B cell (primary cell): ENCODE measurements at regions not wholly inside any gene's neighbourhood (a gene's known extent, or its start where the extent isn't known, plus 50 kb on each side); places are given as distances from the start of the nearest gene placed in this dataset.

Source experiments
- ATAC-seq: fragments of 200-7000 bp; cut with Tn5 transposase; one replicate; pipeline ENCODE4 v1.10.0; 2021; ENCODE audit warnings: low read depth, mild to moderate bottlenecking, moderate number of reproducible peaks, moderate library complexity
- CTCF ChIA-PET: fragments of 350-600 bp; sonication (Branson Sonifier 250); formaldehyde crosslinking; loops from one replicate; lab custom pipeline; 2021; ENCODE audit warnings: antibody characterized with exemption, inconsistent platforms; lab: Charles Lee
- POLR2A ChIA-PET: fragments of 350-600 bp; sonication (Branson Sonifier 250); formaldehyde crosslinking; loops from one replicate; lab custom pipeline; 2021; ENCODE audit warnings: antibody characterized with exemption; lab: Charles Lee
- DNase-seq: peaks from one replicate; pipeline ENCODE4 v3.0.0; 2013
- H2AFZ ChIP-seq: 2 replicates; pipeline ENCODE4 v1.6.1; 2012; ENCODE audit warnings: mild to moderate bottlenecking, low read depth, low read length; ENCODE audit not compliant: insufficient read depth, poor library complexity, severe bottlenecking
- H3K27ac ChIP-seq, 2 donors: 1 replicate in 1 of 2; 2 replicates in 1 of 2; pipeline ENCODE4 v1.5.1; 2012 to 2013; ENCODE audit warnings: low read length in 2 of 2, mild to moderate bottlenecking in 2 of 2, moderate library complexity in 1 of 2
- H3K27me3 ChIP-seq, 4 experiments: fragments of 200-600 bp in 1 of 4; sonication (generic) in 1 of 4; replicated peaks in 1 of 4; 1 replicate in 2 of 4; 2 replicates in 2 of 4; pipeline versions ENCODE4 v1.6.1 to v1.7.0; 2013 to 2016; ENCODE audit warnings: low read length in 3 of 4, mild to moderate bottlenecking in 2 of 4, mixed read lengths in 1 of 4, moderate library complexity in 1 of 4; ENCODE audit not compliant: insufficient read depth in 4 of 4, control insufficient read depth in 3 of 4; ENCODE audit errors: control extremely low read depth in 1 of 4
- H3K36me3 ChIP-seq, 2 experiments: replicated peaks in 1 of 2; 1 replicate in 1 of 2; 2 replicates in 1 of 2; pipeline versions ENCODE4 v1.6.1 to v1.7.1; 2013; ENCODE audit warnings: low read length in 1 of 2; ENCODE audit not compliant: insufficient read depth in 2 of 2, control insufficient read depth in 1 of 2; ENCODE audit errors: control extremely low read depth in 1 of 2, extremely low read depth in 1 of 2
- H3K4me1 ChIP-seq, 2 donors: fragments of 200-600 bp in 1 of 2; sonication (generic) in 1 of 2; 1 replicate in 1 of 2; 2 replicates in 1 of 2; pipeline versions ENCODE4 v1.5.1 to v1.6.1; 2013 to 2017; ENCODE audit warnings: low read length in 2 of 2; ENCODE audit not compliant: control insufficient read depth in 2 of 2, insufficient read depth in 2 of 2
- H3K4me2 ChIP-seq: replicated peaks from 2 replicates; pipeline ENCODE3; 2012; ENCODE audit warnings: mild to moderate bottlenecking, low read depth, low read length; ENCODE audit not compliant: poor library complexity, severe bottlenecking
- H3K4me3 ChIP-seq, 5 experiments: fragments of 200-600 bp in 1 of 5; sonication (generic) in 1 of 5; 1 replicate in 3 of 5; 2 replicates in 2 of 5; pipeline versions ENCODE4 v1.5.1 to v1.7.0; 2011 to 2016; ENCODE audit warnings: low read length in 4 of 5, mild to moderate bottlenecking in 4 of 5, low read depth in 2 of 5, control low read depth in 1 of 5, moderate library complexity in 1 of 5; ENCODE audit not compliant: insufficient read depth in 1 of 5; ENCODE audit errors: control extremely low read depth in 1 of 5, extremely low read depth in 1 of 5
- H3K79me2 ChIP-seq: fragments of 200-600 bp; sonication (generic); one replicate; pipeline ENCODE4 v1.6.0; 2016; ENCODE audit warnings: low read length; ENCODE audit not compliant: control insufficient read depth, insufficient read depth
- H3K9ac ChIP-seq: fragments of 200-600 bp; sonication (generic); 2 replicates; pipeline ENCODE4 v1.6.1; 2017; ENCODE audit warnings: mild to moderate bottlenecking, low read length, moderate library complexity
- H3K9me3 ChIP-seq, 3 donors: one replicate each; pipeline versions ENCODE4 v1.6.1 to v1.7.1; 2013; ENCODE audit warnings: low read length in 2 of 3; ENCODE audit not compliant: control insufficient read depth in 2 of 3, insufficient read depth in 1 of 3; ENCODE audit errors: control extremely low read depth in 1 of 3
- H4K20me1 ChIP-seq: 2 replicates; pipeline ENCODE4 v1.6.0; 2012; ENCODE audit warnings: mild to moderate bottlenecking, low read length; ENCODE audit not compliant: insufficient read depth, control insufficient read depth, poor library complexity, severe bottlenecking
- H3K27ac Mint-ChIP-seq: one replicate; pipeline ENCODE4 v1.8.0; 2021; ENCODE audit warnings: mixed read lengths
- H3K27me3 Mint-ChIP-seq: one replicate; pipeline ENCODE4 v1.8.0; 2021; ENCODE audit warnings: mixed read lengths
- H3K4me1 Mint-ChIP-seq: one replicate; pipeline ENCODE4 v1.8.0; 2021; ENCODE audit warnings: mixed read lengths
- H3K4me3 Mint-ChIP-seq: one replicate; pipeline ENCODE4 v1.8.0; 2021; ENCODE audit warnings: mixed read lengths
- H3K9me3 Mint-ChIP-seq: one replicate; pipeline ENCODE4 v1.8.0; 2022; ENCODE audit warnings: mixed read lengths; ENCODE audit not compliant: insufficient read depth
- CTCF ChIP-seq: fragments of 200-600 bp; IDR thresholded peaks from one replicate; pipeline ENCODE4 v1.8.0; 2022; ENCODE audit warnings: antibody characterized with exemption, mild to moderate bottlenecking
- EZH2 ChIP-seq: IDR thresholded peaks from 2 replicates; pipeline ENCODE4 v1.6.1; 2012; ENCODE audit warnings: borderline replicate concordance, low read depth, mild to moderate bottlenecking, moderate library complexity, low read length; ENCODE audit not compliant: insufficient read depth, poor library complexity, severe bottlenecking
- WGBS: methylation state at CpG from one replicate; pipeline ENCODE4 v1.1.5; 2013; ENCODE audit warnings: missing lambda C conversion rate; ENCODE audit not compliant: insufficient coverage; 5-methylcytosine and 5-hydroxymethylcytosine counted together
- intact Hi-C: fragments of 100-400 bp; cut with micrococcal nuclease; formaldehyde crosslinking; loops from one replicate; pipeline ENCODE4 v1.10.0; 2022

- no peak overlapping the region for H2AFZ ChIP-seq
- no peak overlapping the region for H3K4me2 ChIP-seq
- no peak overlapping the region for H3K9ac ChIP-seq
- Mint-ChIP-seq H3K4me3 (no peak overlapping the region), H3K9me3 (no peaks in the 10 kb centered on the region), H3K27ac (no peak overlapping the region), H3K4me1 (no peaks in the 10 kb centered on the region), H3K27me3 (peaks cover 10% of the 10 kb centered on the region)
- no peak for DNase-seq
- CTCF ChIA-PET, result no interaction called here
- H3K79me2 ChIP-seq, result no peaks in the 10 kb centered on the region
- peaks cover 0 to 2% (median 0%) of the 10 kb centered on the region in 3 donors for H3K9me3 ChIP-seq
- H3K36me3 ChIP-seq, result no peaks in the 10 kb centered on the region
- POLR2A ChIA-PET, result no interaction called here
- 86% methylated on average over 3 of the region's 5 CpGs for WGBS
- TF ChIP-seq EZH2, result no peak
- TF ChIP-seq CTCF, result no peak
- no peak overlapping the region for H3K27ac ChIP-seq
- H3K4me1 ChIP-seq, result no peaks in the 10 kb centered on the region
- intact Hi-C loops, result no loop called here
- peaks cover 0 to 5% (median 0%) of the 10 kb centered on the region in 4 experiments for H3K27me3 ChIP-seq
- no peaks in the 10 kb centered on the region for H4K20me1 ChIP-seq
- no peak overlapping the region for H3K4me3 ChIP-seq
- no peak for ATAC-seq
Measured at GRCh38 chr1:214165850-214166374, 115.0 kb upstream of the SMYD2 start.

GRCh38 chr1:214174508-214175199 lies 106.3 kb upstream of the SMYD2 start:
- Mint-ChIP-seq H3K9me3 (no peaks in the 10 kb centered on the region), H3K27ac (no peak overlapping the region), H3K4me3 (no peak overlapping the region), H3K27me3 (peaks cover 9% of the 10 kb centered on the region), H3K4me1 (no peaks in the 10 kb centered on the region)
- H3K9ac ChIP-seq, result no peak overlapping the region
- ChIA-PET POLR2A (no interaction called here), CTCF (no interaction called here)
- no peaks in the 10 kb centered on the region for H4K20me1 ChIP-seq
- no peak overlapping the region for H3K4me2 ChIP-seq
- intact Hi-C loops, result no loop called here
- no peak overlapping the region for H2AFZ ChIP-seq
- TF ChIP-seq CTCF (no peak), EZH2 (no peak)
- H3K4me1 ChIP-seq, result no peaks in the 10 kb centered on the region
- no peaks in the 10 kb centered on the region for H3K27me3 ChIP-seq
- no peaks in the 10 kb centered on the region for H3K36me3 ChIP-seq
- no peak overlapping the region for H3K27ac ChIP-seq
- no peaks in the 10 kb centered on the region for H3K9me3 ChIP-seq
- H3K79me2 ChIP-seq, result no peaks in the 10 kb centered on the region
- DNase-seq (no peak), ATAC-seq (no peak)
- no CpG with 5 or more reads among the region's 2 CpGs for WGBS
- H3K4me3 ChIP-seq, result no peak overlapping the region
